ENCODE measurements at regions not wholly inside any gene's neighbourhood (a gene's known extent, or its start where the extent isn't known, plus 50 kb on each side); places are given as distances from the start of the nearest gene placed in this dataset.

- no peaks in the 10 kb centered on the region for H3K36me3 ChIP-seq
- no peak for DNase-seq
- no peak overlapping the region for H3K4me3 ChIP-seq
- no peaks in the 10 kb centered on the region for H3K27me3 ChIP-seq
- TF ChIP-seq POLR2A (IDR thresholded peaks at IDR 0.05) (no peak), CTCF (IDR thresholded peaks at IDR 0.05) (no peak)
- H3K4me1 ChIP-seq = no peaks in the 10 kb centered on the region
- H3K27ac ChIP-seq = no peak overlapping the region
- H3K9me3 ChIP-seq = no peaks in the 10 kb centered on the region
Measured at GRCh38 chr7:15737601-15738000, 51.1 kb upstream of the MEOX2 start.
